Adipocyte (in vitro differentiated cells): ENCODE measurements at regions not wholly inside any gene's neighbourhood (a gene's known extent, or its start where the extent isn't known, plus 50 kb on each side); places are given as distances from the start of the nearest gene placed in this dataset.

ENCODE experiments used
- DNase-seq: peaks from one replicate; pipeline ENCODE4 v3.0.0-alpha.2; 2015; ENCODE audit warnings: low read depth
- H3K27me3 ChIP-seq: replicated peaks from 2 replicates; pipeline ENCODE4 v1.7.0; 2013; ENCODE audit warnings: mild to moderate bottlenecking, low read length, moderate library complexity; ENCODE audit not compliant: control insufficient read depth, insufficient read depth
- H3K36me3 ChIP-seq: 2 replicates; pipeline ENCODE4 v1.7.0; 2013; ENCODE audit warnings: low read length, mild to moderate bottlenecking, moderate library complexity; ENCODE audit not compliant: control insufficient read depth, insufficient read depth, severe bottlenecking
- H3K4me1 ChIP-seq: 2 replicates; pipeline ENCODE4 v1.7.0; 2013; ENCODE audit warnings: mild to moderate bottlenecking, low read length, moderate library complexity; ENCODE audit not compliant: control insufficient read depth, insufficient read depth
- H3K4me3 ChIP-seq: 2 replicates; pipeline ENCODE4 v1.7.0; 2013; ENCODE audit warnings: mild to moderate bottlenecking, low read length, moderate library complexity
- H3K9ac ChIP-seq: 2 replicates; pipeline ENCODE4 v1.7.0; 2013; ENCODE audit warnings: mild to moderate bottlenecking, low read length, moderate library complexity
- H3K9me3 ChIP-seq: 2 replicates; pipeline ENCODE4 v1.7.0; 2013; ENCODE audit warnings: mild to moderate bottlenecking, low read length, moderate library complexity; ENCODE audit not compliant: control insufficient read depth

- Histone ChIP-seq H3K4me1 (no peaks in the 10 kb centered on the region), H3K27me3 (no peaks in the 10 kb centered on the region), H3K4me3 (no peak overlapping the region)
Observed at GRCh38 chr4:10765386-10765785, 80.8 kb upstream of the CLNK start.

DNA sequence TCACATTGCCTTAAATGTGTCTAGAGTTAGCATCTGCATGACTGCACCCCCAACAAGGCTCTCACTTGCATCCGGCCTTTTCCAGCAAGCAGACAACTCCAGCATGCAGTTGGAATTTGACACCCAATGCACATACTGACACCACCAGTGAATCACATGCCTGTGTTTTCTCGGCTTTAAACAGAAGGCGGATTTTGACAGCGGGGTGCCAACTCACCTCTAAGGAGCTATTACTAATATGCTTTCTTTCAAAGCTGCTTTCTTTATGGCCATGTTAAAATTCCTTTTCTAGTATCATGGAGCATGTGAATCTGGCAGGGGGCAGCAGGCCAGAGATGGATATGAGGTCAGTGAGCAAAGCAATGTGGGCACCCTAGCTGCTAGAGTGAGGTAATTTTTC is 78.0 kb upstream of the CLNK start:
- H3K4me1 ChIP-seq, result no peaks in the 10 kb centered on the region
- H3K9me3 ChIP-seq, result no peaks in the 10 kb centered on the region
- DNase-seq, result peak; percentile 48
- H3K27me3 ChIP-seq, result no peaks in the 10 kb centered on the region
- no peaks in the 10 kb centered on the region for H3K36me3 ChIP-seq
- no peak overlapping the region for H3K9ac ChIP-seq
- no peak overlapping the region for H3K4me3 ChIP-seq

More at GRCh38 chr4:10765386-10765785, 80.8 kb upstream of the CLNK start:
- no peak for DNase-seq
- Histone ChIP-seq H3K36me3 (no peaks in the 10 kb centered on the region), H3K9ac (no peak overlapping the region), H3K9me3 (no peaks in the 10 kb centered on the region)

DNA sequence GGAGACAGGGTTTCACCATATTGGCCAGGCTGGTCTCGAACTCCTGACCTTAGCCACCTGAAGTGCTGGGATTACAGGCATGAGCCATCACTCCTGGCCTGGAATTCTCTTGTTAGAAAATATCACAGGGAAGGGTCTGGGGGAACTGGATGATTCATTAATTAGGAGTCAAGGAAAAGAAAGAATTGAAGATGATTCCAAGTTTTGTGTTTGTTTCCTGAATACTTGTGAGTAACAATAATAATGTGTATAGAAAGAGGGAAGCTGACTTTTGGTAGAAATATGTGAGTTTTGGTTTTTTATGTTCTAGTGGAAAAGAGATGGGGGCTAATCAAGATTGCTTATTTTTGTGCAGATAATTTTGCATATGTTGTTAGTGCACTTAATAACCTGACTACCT is 77.3 kb upstream of the CLNK start:
- Histone ChIP-seq H3K27me3 (no peaks in the 10 kb centered on the region), H3K4me3 (no peak overlapping the region), H3K36me3 (no peaks in the 10 kb centered on the region), H3K9ac (no peak overlapping the region), H3K4me1 (no peaks in the 10 kb centered on the region), H3K9me3 (no peaks in the 10 kb centered on the region)
- DNase-seq, result no peak

- Histone ChIP-seq H3K9ac (no peak overlapping the region), H3K27me3 (no peaks in the 10 kb centered on the region), H3K4me3 (no peak overlapping the region), H3K4me1 (no peaks in the 10 kb centered on the region), H3K36me3 (no peaks in the 10 kb centered on the region), H3K9me3 (no peaks in the 10 kb centered on the region)
- DNase-seq, result no peak
Observed at GRCh38 chr4:10760086-10760485, 75.5 kb upstream of the CLNK start.

- no peak for DNase-seq
- Histone ChIP-seq H3K27me3 (no peaks in the 10 kb centered on the region), H3K36me3 (no peaks in the 10 kb centered on the region), H3K9ac (no peak overlapping the region), H3K9me3 (no peaks in the 10 kb centered on the region), H3K4me1 (no peaks in the 10 kb centered on the region), H3K4me3 (no peak overlapping the region)
Observed at GRCh38 chr4:10758906-10759305, 74.3 kb upstream of the CLNK start.

DNA sequence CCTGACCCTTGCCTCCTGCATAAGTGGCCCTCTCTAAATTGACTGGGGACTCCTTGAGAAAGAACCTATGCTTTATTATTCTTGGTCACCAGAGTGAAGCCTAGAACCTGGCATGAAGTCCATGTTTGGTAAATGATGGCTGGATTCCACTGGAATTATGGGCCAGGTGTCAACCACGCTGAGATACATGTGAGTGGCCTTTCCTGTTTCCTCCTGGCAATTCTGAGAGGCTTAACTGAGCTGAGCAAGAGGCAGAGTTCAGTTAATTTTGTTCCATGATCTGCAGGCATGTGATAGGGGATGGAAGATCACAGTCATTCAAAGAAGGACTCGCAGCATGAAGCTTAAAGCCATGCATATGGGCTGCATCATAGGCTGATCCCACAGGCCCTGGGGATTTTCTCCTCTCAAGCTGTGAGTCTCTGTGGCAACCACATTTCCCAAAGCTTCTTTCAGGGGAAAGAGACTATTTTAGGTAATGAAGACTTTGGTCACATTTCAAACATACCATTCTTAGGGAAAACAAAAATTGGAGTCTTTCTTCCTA is 69.4 kb upstream of the CLNK start:
- Histone ChIP-seq H3K36me3 (no peaks in the 10 kb centered on the region), H3K9me3 (no peaks in the 10 kb centered on the region), H3K9ac (no peak overlapping the region), H3K4me3 (no peak overlapping the region), H3K4me1 (no peaks in the 10 kb centered on the region), H3K27me3 (no peaks in the 10 kb centered on the region)
- no peak for DNase-seq

DNA sequence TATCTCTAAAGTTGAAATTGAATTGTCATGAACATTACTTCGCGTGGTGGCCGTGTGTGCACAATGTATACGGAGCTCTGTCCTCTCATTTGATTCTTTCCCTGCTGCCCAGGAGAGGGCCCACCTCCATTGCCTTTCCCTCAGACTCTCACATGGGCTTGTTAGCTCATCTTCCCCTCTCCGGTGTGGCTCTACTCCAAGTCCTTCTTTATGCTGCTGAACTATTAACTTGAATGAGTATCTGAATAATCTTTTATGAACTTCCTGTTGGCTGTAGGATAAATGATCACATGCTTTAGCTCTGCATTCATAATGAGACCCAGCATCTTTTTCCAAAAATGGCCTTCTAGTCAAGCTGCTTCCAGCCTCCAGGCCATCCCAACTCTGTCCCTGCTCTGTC is 68.8 kb upstream of the CLNK start:
- no peak overlapping the region for H3K4me3 ChIP-seq
- H3K9me3 ChIP-seq, result no peaks in the 10 kb centered on the region
- H3K9ac ChIP-seq, result no peak overlapping the region
- no peaks in the 10 kb centered on the region for H3K27me3 ChIP-seq
- H3K36me3 ChIP-seq, result no peaks in the 10 kb centered on the region
- DNase-seq, result no peak
- H3K4me1 ChIP-seq, result no peaks in the 10 kb centered on the region

DNA sequence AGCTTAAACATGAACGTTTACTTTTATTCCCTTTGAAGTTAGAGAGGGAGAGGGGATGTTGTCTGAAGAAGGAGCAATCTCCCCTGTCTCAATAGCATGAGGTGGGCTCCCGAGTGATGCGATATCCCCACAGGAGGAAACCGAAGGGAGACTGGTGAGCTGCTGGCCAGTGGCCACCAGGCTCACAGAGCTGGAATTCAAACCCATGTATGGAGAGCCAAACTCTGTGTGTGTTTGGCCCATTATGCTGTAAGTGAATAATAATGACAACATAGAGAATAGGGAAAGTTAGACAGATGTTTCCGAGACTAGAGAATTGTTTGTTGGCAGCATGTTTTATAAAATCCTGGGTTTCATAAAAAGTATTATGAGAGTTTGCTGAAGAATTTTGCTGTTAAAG is 66.1 kb upstream of the CLNK start:
- Histone ChIP-seq H3K9ac (no peak overlapping the region), H3K36me3 (no peaks in the 10 kb centered on the region), H3K4me3 (no peak overlapping the region), H3K9me3 (no peaks in the 10 kb centered on the region), H3K27me3 (no peaks in the 10 kb centered on the region), H3K4me1 (peaks cover 9% of the 10 kb centered on the region)
- DNase-seq, result no peak

GRCh38 chr4:10747186-10747585 is 62.6 kb upstream of the CLNK start:
- DNase-seq, result no peak
- Histone ChIP-seq H3K27me3 (no peaks in the 10 kb centered on the region), H3K9me3 (no peaks in the 10 kb centered on the region), H3K4me3 (no peak overlapping the region), H3K36me3 (no peaks in the 10 kb centered on the region), H3K4me1 (peaks cover 11% of the 10 kb centered on the region), H3K9ac (no peak overlapping the region)

GRCh38 chr4:10746371-10747171 is 62.0 kb upstream of the CLNK start:
- Histone ChIP-seq H3K9me3 (no peaks in the 10 kb centered on the region), H3K4me3 (no peak overlapping the region), H3K9ac (no peak overlapping the region), H3K4me1 (peaks cover 11% of the 10 kb centered on the region), H3K27me3 (no peaks in the 10 kb centered on the region), H3K36me3 (no peaks in the 10 kb centered on the region)
- DNase-seq, result no peak

DNA sequence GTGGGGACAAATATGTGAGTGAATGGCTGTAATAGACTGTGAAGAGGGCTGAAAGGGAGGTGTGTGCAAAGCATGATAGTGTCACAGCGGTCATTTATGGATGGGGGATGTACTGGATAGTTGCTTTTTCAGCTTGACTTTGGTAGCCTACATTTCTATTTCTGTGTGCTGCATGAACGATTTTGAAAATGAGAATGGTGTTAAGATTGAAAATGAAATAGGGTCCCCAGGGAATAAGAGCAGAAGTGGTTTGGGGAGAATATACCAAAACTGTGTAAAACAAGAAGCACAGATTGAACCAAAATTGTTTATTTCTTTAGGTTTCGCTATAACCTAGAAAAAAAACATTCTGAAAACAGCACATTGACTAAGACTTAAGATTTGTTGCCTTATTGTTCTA is 58.8 kb upstream of the CLNK start:
- H3K4me1 ChIP-seq, result peaks cover 11% of the 10 kb centered on the region
- no peak overlapping the region for H3K9ac ChIP-seq
- H3K36me3 ChIP-seq, result no peaks in the 10 kb centered on the region
- H3K4me3 ChIP-seq, result no peak overlapping the region
- no peaks in the 10 kb centered on the region for H3K9me3 ChIP-seq
- DNase-seq, result no peak
- no peaks in the 10 kb centered on the region for H3K27me3 ChIP-seq
